PFSK-1 (cell line): ENCODE measurements at regions not wholly inside any gene's neighbourhood (a gene's known extent, or its start where the extent isn't known, plus 50 kb on each side); places are given as distances from the start of the nearest gene placed in this dataset.

ENCODE experiments used
- FOXP2 ChIP-seq: optimal IDR thresholded peaks from 2 replicates; pipeline ENCODE3; 2011; ENCODE audit warnings: borderline replicate concordance, control low read depth, inconsistent platforms; ENCODE audit not compliant: insufficient read depth; ENCODE audit errors: extremely low read length, extremely low read depth
- POLR2AphosphoS5 ChIP-seq: IDR thresholded peaks from 2 replicates; pipeline ENCODE4 v1.6.1; 2012; ENCODE audit warnings: low read depth, mild to moderate bottlenecking, control low read depth, low read length, moderate library complexity
- REST ChIP-seq, 2 experiments: IDR thresholded peaks; 2 replicates each; pipeline versions ENCODE4 v1.6.1 to v1.8.0; 2011 to 2012; ENCODE audit warnings: low read depth in 2 of 2, low read length in 2 of 2, control low read depth in 1 of 2, inconsistent platforms in 1 of 2, mild to moderate bottlenecking in 1 of 2, moderate library complexity in 1 of 2; ENCODE audit not compliant: insufficient read depth in 1 of 2
- SIN3A ChIP-seq: IDR thresholded peaks from 2 replicates; pipeline ENCODE4 v1.6.1; 2012; ENCODE audit warnings: mild to moderate bottlenecking, low read length, moderate library complexity, borderline replicate concordance; ENCODE audit not compliant: insufficient read depth
- TAF1 ChIP-seq: IDR thresholded peaks from 2 replicates; pipeline ENCODE4 v1.6.1; 2012; ENCODE audit warnings: low read length, control low read depth, borderline replicate concordance; ENCODE audit not compliant: insufficient read depth

DNA sequence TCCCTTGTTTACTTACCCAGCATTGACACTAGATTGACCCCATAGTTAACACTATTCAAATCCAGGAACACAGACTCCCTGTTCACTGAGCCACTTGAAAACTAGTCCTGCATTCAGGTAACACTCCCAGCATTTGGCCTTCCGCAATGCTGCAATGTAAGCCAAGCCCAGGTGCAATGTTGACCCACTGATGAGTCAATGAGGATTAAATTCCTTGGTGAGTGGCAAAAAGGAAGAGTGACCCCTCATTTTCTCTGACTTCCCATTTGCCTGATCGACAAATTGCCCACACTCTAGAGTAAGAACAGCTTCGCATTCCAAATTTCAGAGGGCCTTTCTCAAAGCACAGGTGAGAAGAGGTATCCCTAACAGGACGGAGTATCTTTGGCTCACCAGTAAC, 251.9 kb downstream of the FBXO15 start:
- no peak for TF ChIP-seq TAF1
- no peak for TF ChIP-seq SIN3A
- TF ChIP-seq REST (IDR thresholded peaks at IDR 0.05; ENCODE audit: insufficient read depth in 1 of 2, low read depth in 2 of 2, low read length in 2 of 2): no peak
- no peak for TF ChIP-seq FOXP2
- TF ChIP-seq POLR2AphosphoS5: no peak

DNA sequence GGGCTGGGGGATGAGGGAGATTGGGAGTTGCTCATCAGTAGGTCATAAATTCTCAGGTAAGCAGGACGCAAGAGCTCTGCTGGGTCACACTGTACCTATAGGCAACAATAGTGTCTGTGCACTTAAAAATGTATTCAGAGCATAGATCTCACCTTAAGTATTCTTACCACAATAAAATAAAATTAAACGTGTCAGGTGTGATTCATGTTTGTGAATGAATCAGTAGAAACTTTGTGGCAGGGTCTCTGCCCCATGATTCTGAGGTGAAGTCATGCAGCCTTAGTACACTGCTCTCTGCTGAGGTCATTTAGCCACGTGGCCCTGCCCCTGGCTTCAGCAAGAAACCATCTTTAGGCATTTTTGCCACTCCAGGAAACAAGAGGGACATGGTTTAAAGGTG, 253.8 kb downstream of the FBXO15 start:
- TF ChIP-seq REST (IDR thresholded peaks at IDR 0.05; ENCODE audit: insufficient read depth in 1 of 2, low read depth in 2 of 2, low read length in 2 of 2) (no peak), FOXP2 (no peak), POLR2AphosphoS5 (no peak), TAF1 (no peak)

DNA sequence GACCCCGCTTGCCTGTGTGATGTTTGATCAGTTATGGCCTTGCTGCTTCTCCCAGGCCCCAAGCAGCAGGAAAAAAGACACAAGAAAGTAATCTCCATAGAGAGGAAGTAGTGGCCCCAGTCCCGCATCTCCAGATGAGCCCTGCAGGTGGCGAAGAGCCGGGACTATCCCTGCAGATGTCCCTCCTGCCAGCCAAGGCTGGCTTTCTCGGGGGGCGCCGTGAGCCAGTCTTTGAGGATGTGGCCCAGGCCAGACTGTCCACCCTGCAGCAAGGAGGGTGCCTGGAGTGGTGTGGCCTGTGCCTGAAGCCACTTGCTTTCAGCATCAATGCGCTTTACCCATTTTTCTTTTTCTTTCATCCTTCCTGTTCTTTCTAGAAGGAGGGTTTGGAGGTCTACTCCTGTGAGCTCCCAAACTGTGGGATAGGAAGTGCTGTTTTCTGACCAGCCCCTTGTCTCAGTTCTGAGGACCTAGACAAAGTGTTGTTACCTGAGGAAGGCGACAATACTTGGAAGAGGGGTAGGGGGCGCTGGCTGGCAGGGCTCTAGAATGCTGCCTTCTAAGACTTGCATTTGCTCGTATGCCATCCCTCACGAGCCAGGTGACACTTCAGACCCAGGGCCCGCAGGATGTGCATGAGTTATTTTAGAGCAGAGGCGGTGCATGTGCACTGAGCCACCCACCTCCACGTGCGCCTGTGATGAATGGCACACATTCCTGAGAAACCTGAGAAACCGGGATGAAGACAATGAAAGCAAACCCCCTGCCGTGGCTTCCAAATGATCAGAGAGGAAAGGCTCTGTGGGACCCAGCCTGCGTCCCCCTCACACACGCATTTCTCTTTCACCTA, 255.8 kb downstream of the FBXO15 start:
- TF ChIP-seq TAF1: no peak
- no peak for TF ChIP-seq FOXP2
- no peak for TF ChIP-seq SIN3A
- TF ChIP-seq POLR2AphosphoS5: no peak
- no peak for TF ChIP-seq REST (IDR thresholded peaks at IDR 0.05; ENCODE audit: insufficient read depth in 1 of 2, low read depth in 2 of 2, low read length in 2 of 2)

GRCh38 chr18:73888565-73888964, 259.1 kb downstream of the FBXO15 start:
- TF ChIP-seq POLR2AphosphoS5 (no peak), REST (IDR thresholded peaks at IDR 0.05; ENCODE audit: insufficient read depth in 1 of 2, low read depth in 2 of 2, low read length in 2 of 2) (no peak), TAF1 (no peak), SIN3A (no peak), FOXP2 (no peak)
